CD4-positive, alpha-beta T cell treated with Interleukin-2 at 100 ng/mL for 4 hours (primary cell): ENCODE measurements at regions not wholly inside any gene's neighbourhood (a gene's known extent, or its start where the extent isn't known, plus 50 kb on each side); places are given as distances from the start of the nearest gene placed in this dataset.
"Not testable (repeated sequence)": the region's sequence is repeated elsewhere in the genome, so short reads cannot be mapped to it uniquely, and the experiment has no call there.

Experiments
- DNase-seq: peaks from one replicate; pipeline ENCODE4 v3.0.0-alpha.2; 2020; ENCODE audit warnings: low spot score

DNA sequence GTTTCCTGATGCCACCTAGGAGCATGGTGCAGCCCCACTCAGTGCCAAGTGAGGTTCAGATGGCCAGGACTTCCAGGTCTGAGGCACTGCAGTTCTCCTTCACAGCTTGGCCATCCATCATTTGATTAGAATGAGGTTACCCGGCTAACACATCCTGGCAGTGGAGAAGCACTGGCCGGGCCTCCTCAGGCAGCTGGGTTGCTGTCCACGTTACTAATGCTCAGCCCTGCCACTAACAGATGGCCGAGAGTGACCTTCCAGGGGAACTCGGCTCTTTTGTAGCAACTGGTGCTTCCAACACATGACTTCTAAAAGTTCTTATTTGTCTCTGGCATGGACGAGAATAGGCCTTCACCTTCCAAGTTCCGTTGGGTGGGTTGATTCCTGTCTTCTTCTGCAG is 204.6 kb upstream of the CFAP20DC start:
- DNase-seq: no peak

DNA sequence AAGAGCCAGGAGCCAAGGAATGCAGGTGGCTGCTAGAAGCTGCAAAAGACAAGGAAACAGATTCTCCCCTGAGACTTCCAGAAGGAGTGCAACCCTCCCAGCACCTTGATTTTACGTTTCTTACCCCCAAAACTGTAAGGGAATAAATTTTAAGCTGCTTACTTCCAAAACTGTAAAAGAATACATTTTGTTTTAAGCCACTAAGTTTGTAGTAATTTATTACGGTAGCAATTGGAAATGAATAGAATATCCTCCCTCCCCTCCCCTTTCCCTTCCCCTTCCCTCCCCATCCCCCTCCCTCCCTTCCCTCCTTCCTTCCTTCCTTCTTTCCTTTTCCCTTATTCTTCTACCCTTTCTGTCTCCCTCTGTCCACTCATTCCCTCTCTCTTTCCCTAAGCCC is 203.7 kb upstream of the CFAP20DC start:
- DNase-seq: no peak

DNA sequence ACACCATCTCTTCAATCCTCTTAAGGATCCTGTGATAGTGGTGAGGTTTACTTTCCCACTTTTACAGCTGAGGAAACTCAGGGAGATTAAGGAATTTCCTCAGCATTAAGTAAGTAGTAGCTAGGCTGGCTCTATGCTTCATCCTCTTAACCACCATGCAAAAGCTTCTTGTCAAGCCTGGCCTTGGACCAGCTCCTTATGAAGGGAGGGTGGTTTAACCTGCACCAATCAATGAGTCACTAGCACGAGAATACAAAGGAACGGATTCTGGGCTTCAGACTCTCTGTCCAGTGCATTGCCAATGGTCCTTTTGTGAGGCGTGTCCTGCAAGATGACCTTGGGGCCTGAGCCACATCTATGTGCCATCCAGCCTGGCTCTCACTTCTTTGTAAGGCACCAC is 202.0 kb upstream of the CFAP20DC start:
- DNase-seq: no peak

DNA sequence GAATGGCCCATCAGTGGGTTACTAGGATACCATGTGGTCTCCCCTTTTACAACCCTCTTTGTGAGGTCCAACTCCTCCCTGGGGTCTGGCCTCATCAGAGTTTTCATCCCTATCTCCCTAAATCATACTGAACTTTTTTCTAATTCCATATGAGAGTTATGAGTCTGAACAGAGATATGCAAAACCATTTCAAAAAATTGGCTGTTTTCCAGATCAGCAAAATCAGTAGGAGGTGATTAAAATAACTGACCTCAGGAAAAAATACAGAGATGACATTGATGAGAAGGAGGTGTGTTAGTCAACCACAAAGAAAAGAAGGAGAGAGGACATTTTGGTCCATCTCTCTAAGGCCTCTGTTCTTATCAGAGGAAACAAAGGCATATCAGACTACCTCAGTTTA is 200.8 kb upstream of the CFAP20DC start:
- DNase-seq: no peak

DNA sequence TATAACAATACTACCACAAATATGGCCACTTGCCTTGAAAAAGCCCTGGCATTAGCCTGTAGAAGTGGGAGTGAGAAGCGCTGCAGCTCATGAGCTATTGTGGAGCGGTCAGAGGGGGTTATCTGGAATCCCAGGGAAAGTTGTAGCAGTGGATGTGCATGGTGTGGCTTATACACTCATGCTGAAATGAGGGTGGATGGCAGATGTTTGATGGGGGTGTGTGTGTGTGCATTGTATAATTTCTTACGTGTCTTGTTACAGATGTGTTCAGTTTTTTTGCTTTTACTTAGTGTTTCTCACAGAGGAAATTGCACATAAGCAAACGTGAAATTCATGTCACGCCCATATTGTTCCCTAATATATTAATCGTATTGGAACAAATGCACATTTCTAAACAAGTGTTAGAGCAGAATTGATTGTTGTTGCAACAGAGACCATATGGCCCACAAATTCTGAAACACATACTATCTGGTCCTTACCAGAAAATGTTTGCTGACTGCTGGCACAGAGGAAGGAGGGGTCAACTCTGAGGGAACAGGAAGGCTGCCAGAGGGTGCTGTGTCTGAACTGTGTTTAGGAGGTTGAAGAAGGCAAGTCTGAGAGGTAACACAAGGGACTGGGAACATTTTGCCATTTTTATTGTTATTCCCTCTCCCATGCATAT is 200.0 kb upstream of the CFAP20DC start:
- DNase-seq: no peak

- no peak for DNase-seq
These were observed 199.2 kb upstream of the CFAP20DC start for GRCh38 chr3:59249004-59249403.

GRCh38 chr3:59247402-59247841 is 197.6 kb upstream of the CFAP20DC start:
- no peak for DNase-seq

GRCh38 chr3:59246719-59247401 is 197.0 kb upstream of the CFAP20DC start:
- DNase-seq: no peak

DNA sequence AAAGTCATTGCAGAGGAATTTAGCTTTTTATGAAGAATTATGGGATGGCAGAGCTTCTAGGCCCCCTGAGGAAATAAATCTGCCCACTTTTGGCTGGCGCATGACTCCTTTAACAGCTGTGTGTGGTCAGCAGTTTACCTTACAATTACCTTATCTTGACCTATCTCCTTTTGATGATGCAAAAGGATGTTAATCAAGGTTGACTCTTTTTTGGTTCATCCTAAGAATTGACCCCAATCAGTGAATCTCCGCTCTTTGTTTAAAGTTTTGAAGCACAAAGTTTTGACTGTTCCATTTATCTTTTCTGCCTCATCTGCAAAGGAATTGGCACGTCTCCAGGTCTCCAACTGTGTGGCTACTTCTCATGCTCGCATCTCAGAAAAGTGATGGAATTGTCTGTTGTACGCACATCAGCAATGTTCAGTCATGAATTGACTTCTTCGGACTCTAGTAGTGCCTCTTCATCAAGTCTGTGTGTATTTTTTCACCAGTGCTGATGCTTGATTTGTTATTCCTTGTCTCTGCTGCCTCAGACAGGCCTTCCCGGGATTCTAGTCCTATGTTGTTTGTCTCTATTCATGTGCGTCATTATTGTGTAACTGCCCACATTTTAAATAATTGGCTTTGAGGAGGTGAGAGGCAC is 196.2 kb upstream of the CFAP20DC start:
- no peak for DNase-seq

- DNase-seq: no peak
These were observed 195.6 kb upstream of the CFAP20DC start for GRCh38 chr3:59245300-59245858.

GRCh38 chr3:59244343-59244742 is 194.5 kb upstream of the CFAP20DC start:
- no peak for DNase-seq

GRCh38 chr3:59243476-59243875 is 193.7 kb upstream of the CFAP20DC start:
- no peak for DNase-seq

- DNase-seq: no peak
These were observed 190.9 kb upstream of the CFAP20DC start for GRCh38 chr3:59240666-59241255.

- no peak for DNase-seq
These were observed 187.3 kb upstream of the CFAP20DC start for GRCh38 chr3:59237121-59237520.

DNA sequence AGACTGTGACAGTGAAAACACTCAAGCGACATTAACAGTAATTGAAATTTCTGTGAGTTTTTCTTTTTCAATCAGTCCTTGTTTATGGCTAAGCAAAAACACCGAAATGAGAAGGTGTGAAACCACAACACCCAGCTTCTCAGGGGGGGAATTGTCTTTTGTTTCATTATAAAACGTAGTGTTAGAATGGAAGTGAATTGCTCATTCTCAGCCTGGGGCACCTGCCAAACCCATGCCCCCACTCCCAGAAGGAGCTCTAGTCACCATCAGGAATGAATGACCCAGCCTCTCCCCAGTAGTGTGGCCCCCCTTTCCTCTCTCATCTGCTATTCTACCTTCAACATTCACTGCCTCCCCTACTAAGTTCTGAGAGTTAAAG is 185.8 kb upstream of the CFAP20DC start:
- peak; percentile 19 for DNase-seq

DNA sequence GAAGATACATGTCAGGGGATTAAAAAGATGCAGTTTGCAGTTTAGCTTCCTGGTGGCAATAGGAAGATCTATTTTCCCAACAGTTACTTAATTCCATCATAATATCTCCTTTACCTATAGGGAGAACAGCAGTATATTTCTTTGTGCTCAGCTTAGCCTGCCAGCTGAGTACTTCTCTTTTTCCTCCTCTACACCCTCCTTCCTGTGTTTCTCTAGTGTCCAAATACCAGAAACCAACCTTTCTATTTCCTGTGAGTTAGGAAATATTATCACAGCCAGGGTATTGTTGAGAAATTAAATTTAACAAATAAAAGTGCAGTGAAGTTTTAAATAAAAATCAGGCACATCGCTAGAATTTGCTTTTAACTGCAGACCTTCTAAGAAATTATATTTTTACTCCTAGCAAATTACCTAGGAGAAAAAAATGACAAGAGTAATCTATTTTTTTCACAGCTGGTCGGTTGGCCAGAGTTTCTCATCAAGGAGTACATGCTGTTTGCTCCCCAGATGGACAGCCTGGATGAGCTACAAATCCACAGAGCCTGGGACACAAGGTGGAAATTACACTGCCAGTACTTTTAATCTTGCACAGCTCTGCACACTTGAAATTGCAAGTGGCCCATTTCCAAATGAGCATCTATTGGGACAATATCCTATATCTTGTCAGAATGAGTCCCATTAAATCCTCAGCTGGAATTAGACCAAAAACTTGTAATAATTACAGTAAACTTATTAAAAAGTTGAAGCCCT is 185.2 kb upstream of the CFAP20DC start:
- no peak for DNase-seq

- not testable (repeated sequence) for DNase-seq
These were observed 180.6 kb upstream of the CFAP20DC start for GRCh38 chr3:59230379-59230778.

- no peak for DNase-seq
These were observed 164.0 kb upstream of the CFAP20DC start for GRCh38 chr3:59213860-59214259.

- peak; percentile 60 for DNase-seq
These were observed 162.4 kb upstream of the CFAP20DC start for GRCh38 chr3:59212128-59212779.

GRCh38 chr3:59210260-59210659 is 160.4 kb upstream of the CFAP20DC start:
- DNase-seq: no peak

- DNase-seq: no peak
These were observed 142.6 kb upstream of the CFAP20DC start for GRCh38 chr3:59192473-59192872.
